Colonic mucosa (tissue), 4 donors: ENCODE measurements at regions not wholly inside any gene's neighbourhood (a gene's known extent, or its start where the extent isn't known, plus 50 kb on each side); places are given as distances from the start of the nearest gene placed in this dataset.

Experiments
- DNase-seq: peaks from one replicate; pipeline ENCODE4 v3.0.0-alpha.2; 2020
- H3K27ac ChIP-seq: fragments of 200-600 bp; one replicate; pipeline ENCODE4 v1.8.0; 2021
- H3K27me3 ChIP-seq: fragments of 200-600 bp; one replicate; pipeline ENCODE4 v1.8.0; 2021
- H3K36me3 ChIP-seq: fragments of 200-600 bp; one replicate; pipeline ENCODE4 v1.8.0; 2021
- H3K4me1 ChIP-seq: fragments of 200-600 bp; one replicate; pipeline ENCODE4 v1.8.0; 2021; ENCODE audit warnings: mild to moderate bottlenecking
- H3K4me3 ChIP-seq: fragments of 200-600 bp; one replicate; pipeline ENCODE4 v1.8.0; 2021
- H3K9ac ChIP-seq, 2 donors: one replicate each; pipeline ENCODE4 v1.7.0; 2013; ENCODE audit warnings: control low read depth in 2 of 2, low read depth in 2 of 2, low read length in 2 of 2
- H3K9me3 ChIP-seq: fragments of 200-600 bp; one replicate; pipeline ENCODE4 v1.8.0; 2021
- intact Hi-C: fragments of 100-400 bp; cut with DNase I; formaldehyde crosslinking; loops from one replicate; pipeline ENCODE4 v1.14.1; 2022
- TF ChIP-seq, protein P1 (sequence below): fragments of 200-600 bp; IDR thresholded peaks from one replicate; pipeline ENCODE4 v1.8.0; 2022; ENCODE audit warnings: antibody characterized with exemption, mild to moderate bottlenecking
- donor health status: healthy.
- donor health status: DM: no; HTN: no; CAD: no.
- donor health status: DM: no; HTN: no; CAD: no.

GRCh38 chr2:176525086-176525485 is 255.8 kb downstream of the MTX2 start:
- Histone ChIP-seq H3K36me3 (no peaks in the 10 kb centered on the region), H3K9ac (no peak overlapping the region), H3K27me3 (no peaks in the 10 kb centered on the region), H3K4me1 (no peaks in the 10 kb centered on the region), H3K4me3 (no peak overlapping the region), H3K27ac (no peak overlapping the region), H3K9me3 (no peaks in the 10 kb centered on the region)
- intact Hi-C loops: no loop called here
- TF ChIP-seq, protein P1, sequence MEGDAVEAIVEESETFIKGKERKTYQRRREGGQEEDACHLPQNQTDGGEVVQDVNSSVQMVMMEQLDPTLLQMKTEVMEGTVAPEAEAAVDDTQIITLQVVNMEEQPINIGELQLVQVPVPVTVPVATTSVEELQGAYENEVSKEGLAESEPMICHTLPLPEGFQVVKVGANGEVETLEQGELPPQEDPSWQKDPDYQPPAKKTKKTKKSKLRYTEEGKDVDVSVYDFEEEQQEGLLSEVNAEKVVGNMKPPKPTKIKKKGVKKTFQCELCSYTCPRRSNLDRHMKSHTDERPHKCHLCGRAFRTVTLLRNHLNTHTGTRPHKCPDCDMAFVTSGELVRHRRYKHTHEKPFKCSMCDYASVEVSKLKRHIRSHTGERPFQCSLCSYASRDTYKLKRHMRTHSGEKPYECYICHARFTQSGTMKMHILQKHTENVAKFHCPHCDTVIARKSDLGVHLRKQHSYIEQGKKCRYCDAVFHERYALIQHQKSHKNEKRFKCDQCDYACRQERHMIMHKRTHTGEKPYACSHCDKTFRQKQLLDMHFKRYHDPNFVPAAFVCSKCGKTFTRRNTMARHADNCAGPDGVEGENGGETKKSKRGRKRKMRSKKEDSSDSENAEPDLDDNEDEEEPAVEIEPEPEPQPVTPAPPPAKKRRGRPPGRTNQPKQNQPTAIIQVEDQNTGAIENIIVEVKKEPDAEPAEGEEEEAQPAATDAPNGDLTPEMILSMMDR: no peak
- no peak for DNase-seq

DNA sequence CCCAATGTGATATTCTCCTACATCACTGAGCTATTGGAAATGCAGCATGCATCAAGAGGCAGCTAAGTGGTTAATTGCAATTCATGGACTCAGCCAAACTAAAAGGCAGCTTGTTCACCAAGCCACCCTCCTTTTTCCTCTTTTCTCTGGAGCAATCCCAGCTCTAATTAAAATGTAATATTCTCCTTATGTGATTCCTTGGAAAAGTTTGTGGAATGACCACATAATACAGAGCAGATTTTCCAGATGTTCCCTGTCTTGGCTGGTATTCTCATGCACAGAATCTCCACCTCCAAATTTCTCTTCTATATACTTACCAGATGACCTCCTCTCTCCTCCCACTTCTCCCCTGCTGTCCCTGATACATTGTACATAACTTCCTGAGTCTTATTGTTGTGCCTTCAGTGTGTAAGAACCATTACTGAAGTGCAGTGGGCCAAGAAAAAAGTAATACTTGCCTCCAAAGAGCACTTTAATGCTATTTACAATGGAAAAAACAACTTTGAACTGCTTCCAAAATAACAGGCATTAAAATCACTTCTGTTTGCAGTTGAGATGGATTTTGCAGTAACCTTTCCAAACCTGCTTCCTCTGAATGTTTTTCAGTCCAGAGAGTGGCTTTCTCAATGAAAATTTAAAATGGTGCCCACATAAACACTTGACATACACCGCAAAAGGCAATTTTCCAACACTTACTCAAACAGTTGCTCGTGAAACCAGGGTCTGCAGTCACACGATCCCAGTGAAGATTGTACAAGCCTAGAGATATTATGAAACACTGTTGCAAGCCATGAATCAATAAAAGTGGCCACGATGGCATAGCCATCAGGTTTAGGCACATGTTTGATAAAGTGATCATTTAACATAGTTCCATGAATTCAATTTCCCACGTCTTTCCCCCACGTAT is 258.0 kb downstream of the MTX2 start:
- no peak overlapping the region for H3K9ac ChIP-seq
- no peak overlapping the region for H3K4me3 ChIP-seq
- no peaks in the 10 kb centered on the region for H3K36me3 ChIP-seq
- no peak for DNase-seq
- no peaks in the 10 kb centered on the region for H3K4me1 ChIP-seq
- H3K9me3 ChIP-seq: no peaks in the 10 kb centered on the region
- H3K27me3 ChIP-seq: no peaks in the 10 kb centered on the region
- H3K27ac ChIP-seq: no peak overlapping the region
- TF ChIP-seq, protein P1: no peak
- intact Hi-C loops: no loop called here

DNA sequence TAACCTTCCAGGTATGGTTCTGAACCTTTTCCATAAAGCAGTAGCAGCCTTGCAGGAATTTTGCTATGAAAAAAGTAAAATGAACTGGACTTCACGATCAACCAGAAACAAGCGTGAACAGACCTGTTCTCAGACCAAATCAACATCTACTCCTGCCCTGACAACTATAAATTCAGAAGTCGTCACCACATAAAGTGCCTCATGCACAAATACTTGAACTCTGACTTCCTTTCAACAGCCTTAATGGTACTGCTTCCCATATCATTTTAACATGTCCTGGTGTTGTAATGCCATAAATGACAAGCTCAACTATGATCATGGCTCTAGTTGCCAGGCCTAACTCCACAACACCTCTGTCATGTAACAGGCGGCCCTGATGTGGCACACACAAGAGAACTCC is 262.4 kb downstream of the MTX2 start:
- no peak overlapping the region for H3K27ac ChIP-seq
- no peaks in the 10 kb centered on the region for H3K4me1 ChIP-seq
- H3K9me3 ChIP-seq: no peaks in the 10 kb centered on the region
- TF ChIP-seq, protein P1: no peak
- H3K9ac ChIP-seq: no peak overlapping the region
- no peaks in the 10 kb centered on the region for H3K36me3 ChIP-seq
- intact Hi-C loops: no loop called here
- no peaks in the 10 kb centered on the region for H3K27me3 ChIP-seq
- no peak overlapping the region for H3K4me3 ChIP-seq
- no peak for DNase-seq

GRCh38 chr2:176533505-176534193 is 264.4 kb downstream of the MTX2 start:
- no peaks in the 10 kb centered on the region for H3K36me3 ChIP-seq
- no peaks in the 10 kb centered on the region for H3K4me1 ChIP-seq
- H3K9me3 ChIP-seq: no peaks in the 10 kb centered on the region
- intact Hi-C loops: no loop called here
- H3K27ac ChIP-seq: no peak overlapping the region
- no peak overlapping the region for H3K4me3 ChIP-seq
- no peaks in the 10 kb centered on the region for H3K27me3 ChIP-seq
- TF ChIP-seq, protein P1: no peak
- no peak overlapping the region for H3K9ac ChIP-seq
- no peak for DNase-seq

DNA sequence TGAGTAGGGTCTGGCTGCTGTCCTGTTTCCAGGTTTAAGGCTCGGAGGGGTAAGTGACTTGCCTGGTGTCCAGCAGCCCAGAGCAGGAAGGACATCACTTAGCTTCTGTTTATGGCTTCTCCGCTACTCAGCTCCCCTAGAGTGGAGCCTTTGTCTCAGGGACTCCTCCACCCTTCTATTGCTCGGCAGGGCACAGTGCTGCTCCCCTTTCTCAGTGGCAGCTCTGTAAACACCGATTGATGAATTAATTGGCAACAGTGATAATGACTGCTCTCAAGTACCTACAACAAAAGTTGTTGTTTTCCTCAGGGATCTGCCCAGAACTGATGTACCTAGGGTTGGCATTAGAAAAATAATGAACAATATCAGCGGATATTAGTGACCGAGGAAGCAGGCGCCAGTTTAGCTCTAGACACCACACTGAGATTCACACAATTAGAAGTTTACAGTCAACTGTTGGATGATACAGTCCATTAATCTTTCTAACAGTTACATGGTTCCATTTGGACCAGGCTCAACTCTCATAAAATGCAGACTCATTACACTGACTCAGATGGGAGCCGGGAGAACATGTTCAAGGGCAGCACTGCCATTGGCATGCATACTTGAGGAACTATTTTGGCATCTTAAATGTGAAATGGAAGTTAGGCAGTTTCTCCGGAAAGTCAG is 265.7 kb downstream of the MTX2 start:
- no peak for DNase-seq
- H3K4me3 ChIP-seq: no peak overlapping the region
- no peaks in the 10 kb centered on the region for H3K27me3 ChIP-seq
- no peaks in the 10 kb centered on the region for H3K9me3 ChIP-seq
- intact Hi-C loops: no loop called here
- TF ChIP-seq, protein P1: no peak
- H3K27ac ChIP-seq: no peak overlapping the region
- H3K9ac ChIP-seq: no peak overlapping the region
- H3K4me1 ChIP-seq: no peaks in the 10 kb centered on the region
- H3K36me3 ChIP-seq: no peaks in the 10 kb centered on the region
